SU-DHL-6 (cell line): ENCODE measurements at regions not wholly inside any gene's neighbourhood (a gene's known extent, or its start where the extent isn't known, plus 50 kb on each side); places are given as distances from the start of the nearest gene placed in this dataset.

Experiments used
- H2AFZ ChIP-seq: fragments of 200-600 bp; sonication (generic); 2 replicates; pipeline ENCODE4 v1.6.1; 2014; ENCODE audit warnings: low read depth, mild to moderate bottlenecking, moderate library complexity, mixed read lengths, antibody characterized with exemption, low read length; ENCODE audit not compliant: severe bottlenecking
- H3F3A ChIP-seq: fragments of 200-600 bp; shearing (Covaris generic); 2 replicates; pipeline ENCODE4 v1.6.0; 2016; ENCODE audit warnings: antibody characterized with exemption, mild to moderate bottlenecking; ENCODE audit not compliant: insufficient read depth
- H3K27ac ChIP-seq: fragments of 200-600 bp; sonication (generic); 2 replicates; pipeline ENCODE4 v1.5.1; 2016; ENCODE audit warnings: low read depth, mild to moderate bottlenecking, low read length, moderate library complexity, mixed read lengths
- H3K27me3 ChIP-seq: fragments of 200-600 bp; sonication (generic), shearing (Covaris generic); 2 replicates; pipeline ENCODE4 v1.6.0; 2014; ENCODE audit warnings: mild to moderate bottlenecking, low read length
- H3K36me3 ChIP-seq: fragments of 200-600 bp; sonication (generic); 2 replicates; pipeline ENCODE4 v1.6.1; 2014; ENCODE audit warnings: mild to moderate bottlenecking, low read length, mixed read lengths
- H3K4me2 ChIP-seq: fragments of 300-600, 200-600 bp; shearing (Covaris generic), sonication (generic); 2 replicates; pipeline ENCODE4 v1.6.0; 2014; ENCODE audit warnings: low read length, low read depth, mild to moderate bottlenecking; ENCODE audit not compliant: poor library complexity, severe bottlenecking
- H3K4me3 ChIP-seq: fragments of 200-600 bp; sonication (generic); 2 replicates; pipeline ENCODE4 v1.5.1; 2014; ENCODE audit warnings: antibody characterized with exemption, low read length, mild to moderate bottlenecking, mixed read lengths; ENCODE audit not compliant: insufficient read depth, poor library complexity, severe bottlenecking
- H3K79me2 ChIP-seq: fragments of 200-600 bp; sonication (generic); 2 replicates; pipeline ENCODE4 v1.6.1; 2014; ENCODE audit warnings: mild to moderate bottlenecking, low read length, moderate library complexity; ENCODE audit not compliant: insufficient read depth
- H3K9ac ChIP-seq: fragments of 200-600 bp; sonication (generic); 2 replicates; pipeline ENCODE4 v1.7.0; 2014; ENCODE audit warnings: mild to moderate bottlenecking, low read length
- H3K9me2 ChIP-seq: fragments of 200-600 bp; sonication (generic); replicated peaks from 2 replicates; pipeline ENCODE4 v1.6.1; 2014; ENCODE audit warnings: low read length; ENCODE audit not compliant: insufficient read depth
- H3K9me3 ChIP-seq: fragments of 200-600 bp; sonication (generic); 2 replicates; pipeline ENCODE4 v1.6.1; 2014; ENCODE audit warnings: low read length, mixed read lengths; ENCODE audit not compliant: insufficient read depth
- H4K20me1 ChIP-seq: fragments of 200-600 bp; sonication (generic); 2 replicates; pipeline ENCODE4 v1.6.1; 2014; ENCODE audit warnings: low read depth, mild to moderate bottlenecking, antibody characterized with exemption, low read length, moderate library complexity, mixed read lengths
- CTCF ChIP-seq: fragments of 200-600 bp; sonication (generic); IDR thresholded peaks from one replicate; pipeline ENCODE4 v1.5.1; 2017; ENCODE audit warnings: antibody characterized with exemption, mild to moderate bottlenecking, low read length, moderate library complexity; ENCODE audit not compliant: insufficient read depth, poor library complexity, severe bottlenecking
- EZH2phosphoT487 ChIP-seq: fragments of 200-600 bp; sonication (generic), shearing (Covaris generic); conservative IDR thresholded peaks from 2 replicates; pipeline ENCODE4 v1.6.1; 2018; ENCODE audit warnings: mild to moderate bottlenecking, antibody characterized with exemption, low read length, moderate library complexity, mixed read lengths

GRCh38 chr1:227391211-227391610, 72.9 kb upstream of the CDC42BPA start:
- TF ChIP-seq CTCF (no peak), EZH2phosphoT487 (no peak)

DNA sequence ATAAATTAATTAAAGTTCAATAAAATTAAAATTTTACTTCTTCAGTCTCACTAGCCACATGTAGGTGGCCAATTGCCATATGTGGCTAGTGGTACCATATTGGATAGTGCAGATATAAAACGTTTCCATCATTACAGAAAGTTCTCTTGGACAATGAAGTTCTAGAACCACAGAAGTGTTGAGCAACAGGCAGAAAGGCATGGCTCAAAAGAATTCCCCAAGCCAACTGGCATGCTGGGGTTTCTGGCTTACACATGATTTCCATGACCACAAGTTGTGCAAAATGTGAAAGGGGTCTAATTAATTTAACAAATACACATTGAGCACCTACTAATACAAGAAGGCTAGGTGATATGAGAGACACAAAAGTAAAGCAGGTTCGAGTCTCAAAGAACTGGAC, 72.2 kb upstream of the CDC42BPA start:
- H3K27me3 ChIP-seq = no peaks in the 10 kb centered on the region
- no peak overlapping the region for H2AFZ ChIP-seq
- no peak overlapping the region for H3K4me3 ChIP-seq
- H3K9me2 ChIP-seq = no peaks in the 10 kb centered on the region
- H3F3A ChIP-seq = no peaks in the 10 kb centered on the region
- TF ChIP-seq CTCF (no peak), EZH2phosphoT487 (no peak)
- no peak overlapping the region for H3K9ac ChIP-seq
- no peak overlapping the region for H3K27ac ChIP-seq
- no peak overlapping the region for H3K4me2 ChIP-seq
- H3K79me2 ChIP-seq = no peaks in the 10 kb centered on the region
- no peaks in the 10 kb centered on the region for H3K9me3 ChIP-seq
- no peaks in the 10 kb centered on the region for H3K36me3 ChIP-seq
- no peaks in the 10 kb centered on the region for H4K20me1 ChIP-seq

More at GRCh38 chr1:227391211-227391610, 72.9 kb upstream of the CDC42BPA start:
- Histone ChIP-seq H3K4me2 (no peak overlapping the region), H3F3A (no peaks in the 10 kb centered on the region), H3K9me3 (no peaks in the 10 kb centered on the region), H3K79me2 (no peaks in the 10 kb centered on the region), H3K9ac (no peak overlapping the region), H3K27ac (no peak overlapping the region), H3K27me3 (no peaks in the 10 kb centered on the region), H2AFZ (no peak overlapping the region), H3K4me3 (no peak overlapping the region), H4K20me1 (no peaks in the 10 kb centered on the region), H3K9me2 (no peaks in the 10 kb centered on the region), H3K36me3 (no peaks in the 10 kb centered on the region)

- Histone ChIP-seq H3K79me2 (no peaks in the 10 kb centered on the region), H3K9me3 (no peaks in the 10 kb centered on the region), H3K9ac (no peak overlapping the region), H2AFZ (no peak overlapping the region), H3F3A (no peaks in the 10 kb centered on the region), H4K20me1 (no peaks in the 10 kb centered on the region), H3K4me2 (no peak overlapping the region), H3K27ac (no peak overlapping the region), H3K4me3 (no peak overlapping the region), H3K9me2 (no peaks in the 10 kb centered on the region), H3K27me3 (no peaks in the 10 kb centered on the region), H3K36me3 (no peaks in the 10 kb centered on the region)
- TF ChIP-seq CTCF = no peak
- TF ChIP-seq EZH2phosphoT487 = no peak
Measured at GRCh38 chr1:227388214-227389168, 70.2 kb upstream of the CDC42BPA start.
